GM18520 (cell line): ENCODE measurements at regions not wholly inside any gene's neighbourhood (a gene's known extent, or its start where the extent isn't known, plus 50 kb on each side); places are given as distances from the start of the nearest gene placed in this dataset.

Source experiments
- ATAC-seq: cut with Tn5 transposase; IDR thresholded peaks from one replicate; pipeline ENCODE4 v1.9.1; 2021; ENCODE audit not compliant: unreplicated experiment

DNA sequence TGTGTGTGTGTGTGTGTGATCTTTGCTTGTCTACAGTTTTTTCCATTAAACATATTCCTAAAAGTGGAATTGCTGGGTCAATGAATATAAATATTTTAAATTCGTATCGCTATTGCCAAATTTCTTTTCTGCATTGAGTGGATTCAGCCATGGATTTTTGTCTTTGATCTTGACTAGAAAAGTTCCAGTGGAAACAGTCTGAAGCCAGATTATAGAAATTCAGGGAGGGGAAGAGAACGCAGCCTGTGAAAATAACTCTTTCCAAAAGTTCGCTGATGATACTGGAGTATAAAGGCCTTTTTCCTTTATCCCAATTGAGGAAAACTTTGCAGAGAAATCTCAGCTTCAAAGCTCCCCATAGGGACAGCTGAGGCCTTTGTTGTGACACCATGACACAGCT lies 292.3 kb upstream of the CD180 start:
- no peak for ATAC-seq

DNA sequence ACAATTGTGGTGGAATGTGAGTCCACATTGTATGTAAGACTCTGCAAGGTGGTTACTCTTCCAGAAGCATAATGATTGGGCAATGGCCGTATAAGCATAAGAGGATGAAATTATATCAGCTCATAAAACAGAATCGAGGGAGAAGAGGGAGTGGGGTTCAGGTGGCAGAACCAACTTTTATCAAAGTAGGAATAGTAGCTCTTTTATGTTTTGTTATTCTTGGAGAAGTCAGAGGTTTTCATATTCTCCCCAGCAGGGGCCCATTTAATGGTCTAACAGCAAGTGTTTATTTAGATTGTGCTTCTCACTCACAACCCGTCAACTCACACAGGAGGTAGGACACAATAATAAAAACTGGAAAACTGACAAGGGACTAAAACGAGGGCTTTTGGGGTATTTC lies 291.3 kb upstream of the CD180 start:
- no peak for ATAC-seq

DNA sequence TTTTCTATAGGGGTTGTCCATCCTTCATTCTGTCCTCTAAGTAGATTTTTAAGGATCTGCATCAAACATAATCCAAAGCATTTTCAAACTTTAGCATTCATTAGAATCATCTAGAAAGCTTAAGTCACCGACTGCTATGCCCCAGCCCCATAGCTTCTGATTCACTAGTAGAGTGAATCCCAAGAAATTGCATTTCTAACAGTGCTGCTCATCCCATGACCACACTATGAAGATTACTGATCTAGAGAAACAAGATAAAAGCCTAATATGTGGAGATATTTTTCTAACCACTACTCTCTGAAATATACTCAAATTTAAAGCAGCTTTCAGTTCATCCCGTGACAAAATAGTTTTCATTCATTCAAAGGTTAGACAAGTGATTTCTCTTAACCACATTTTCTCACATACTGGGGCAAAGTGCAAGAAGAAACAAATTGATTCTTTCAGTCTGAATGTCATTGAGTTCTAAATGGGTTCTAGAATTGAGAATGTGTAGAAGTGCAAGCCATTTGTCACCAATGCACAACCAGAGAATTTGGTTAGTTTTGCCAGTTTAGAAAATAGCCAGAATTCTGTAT lies 286.9 kb upstream of the CD180 start:
- ATAC-seq, result no peak

DNA sequence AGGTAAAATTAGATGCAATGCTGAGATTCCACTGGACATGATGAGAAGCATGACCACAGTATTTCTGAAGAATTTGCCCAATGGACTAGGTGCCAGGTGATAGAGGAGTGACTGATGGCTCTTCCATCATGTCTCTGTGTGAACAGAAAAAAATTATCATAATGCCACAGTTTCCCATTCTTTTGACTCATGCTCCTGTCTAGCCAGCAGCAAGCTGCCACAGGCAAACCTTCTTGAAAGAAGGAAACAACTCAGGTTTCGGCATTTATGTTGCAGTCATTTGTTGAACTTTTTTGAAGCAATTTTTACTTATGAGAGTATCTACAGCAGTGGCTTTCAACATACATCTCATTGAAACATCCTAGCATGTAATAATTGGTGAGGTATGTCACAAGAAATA lies 284.8 kb upstream of the CD180 start:
- no peak for ATAC-seq

DNA sequence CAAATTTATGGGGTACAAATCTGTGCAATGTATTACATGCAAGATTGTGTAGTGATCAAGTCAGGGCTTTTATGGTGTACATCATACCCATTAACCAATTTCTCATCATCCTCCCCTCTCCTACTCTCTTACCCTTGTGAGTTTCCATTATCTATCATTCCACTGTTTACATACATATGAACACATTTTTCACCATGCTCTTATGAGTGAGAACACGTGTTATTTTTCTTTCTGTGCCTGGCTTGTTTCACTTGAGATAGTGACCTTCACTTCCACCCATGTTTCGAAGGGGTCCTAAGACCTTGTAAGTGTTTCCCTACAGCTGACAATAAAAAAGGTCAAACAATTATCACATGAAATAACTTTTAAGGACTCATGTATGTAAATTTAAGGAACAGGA lies 281.7 kb upstream of the CD180 start:
- ATAC-seq, result no peak

DNA sequence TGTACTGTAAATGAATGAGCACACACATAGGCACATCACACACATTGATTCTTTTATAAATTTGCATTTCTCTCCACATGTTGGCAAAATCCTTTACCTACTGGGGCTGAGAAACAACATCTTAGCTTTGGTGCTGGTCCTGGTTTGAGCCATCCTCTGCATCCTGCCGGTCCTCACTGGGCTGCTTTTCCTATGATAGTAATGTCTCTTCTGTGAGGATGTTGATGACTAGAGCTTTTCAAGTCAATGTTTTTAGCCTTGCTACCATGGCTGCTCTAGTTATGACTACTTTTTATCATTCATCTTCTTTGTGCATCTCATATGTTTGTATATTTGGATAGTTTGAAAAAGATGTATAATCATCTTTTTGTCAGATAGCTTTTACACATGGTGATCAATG lies 280.4 kb upstream of the CD180 start:
- ATAC-seq, result no peak

DNA sequence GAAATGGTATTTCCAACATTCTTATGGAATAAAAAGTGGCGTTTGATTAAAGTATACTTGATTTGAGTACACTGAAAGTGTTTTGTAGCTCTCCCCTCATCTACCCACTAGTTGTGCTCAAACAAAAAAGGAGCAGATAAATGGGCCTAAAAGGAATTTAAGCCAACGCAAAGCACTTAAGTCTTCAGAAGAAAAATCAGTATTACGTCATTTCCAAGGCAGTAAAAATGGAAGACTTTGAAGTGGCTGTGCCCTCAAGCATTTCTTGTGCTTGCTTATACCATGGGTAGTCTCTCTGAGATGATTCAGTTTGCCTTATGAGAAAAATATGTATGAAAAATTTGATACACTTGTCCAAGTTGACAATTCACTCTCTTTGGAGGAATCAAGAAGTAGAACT lies 279.9 kb upstream of the CD180 start:
- no peak for ATAC-seq

DNA sequence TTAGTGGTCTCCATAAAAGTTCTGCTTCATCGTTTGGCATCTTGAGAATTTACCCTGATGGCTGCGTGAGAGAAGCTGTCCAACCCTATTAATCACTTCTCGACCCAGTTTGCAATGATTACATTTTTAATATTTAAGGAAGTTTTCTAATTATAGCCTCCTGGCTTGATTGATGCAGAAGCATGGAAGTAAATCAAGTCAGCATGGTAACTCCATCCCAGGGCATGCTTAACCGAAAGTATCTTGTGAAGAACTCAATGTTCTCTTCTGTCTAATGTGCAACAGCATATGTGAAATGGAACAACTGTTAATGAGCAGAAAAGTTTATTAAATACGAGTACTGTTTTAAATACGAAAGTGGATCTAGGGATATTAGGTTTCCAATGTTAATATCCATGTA lies 278.9 kb upstream of the CD180 start:
- no peak for ATAC-seq

DNA sequence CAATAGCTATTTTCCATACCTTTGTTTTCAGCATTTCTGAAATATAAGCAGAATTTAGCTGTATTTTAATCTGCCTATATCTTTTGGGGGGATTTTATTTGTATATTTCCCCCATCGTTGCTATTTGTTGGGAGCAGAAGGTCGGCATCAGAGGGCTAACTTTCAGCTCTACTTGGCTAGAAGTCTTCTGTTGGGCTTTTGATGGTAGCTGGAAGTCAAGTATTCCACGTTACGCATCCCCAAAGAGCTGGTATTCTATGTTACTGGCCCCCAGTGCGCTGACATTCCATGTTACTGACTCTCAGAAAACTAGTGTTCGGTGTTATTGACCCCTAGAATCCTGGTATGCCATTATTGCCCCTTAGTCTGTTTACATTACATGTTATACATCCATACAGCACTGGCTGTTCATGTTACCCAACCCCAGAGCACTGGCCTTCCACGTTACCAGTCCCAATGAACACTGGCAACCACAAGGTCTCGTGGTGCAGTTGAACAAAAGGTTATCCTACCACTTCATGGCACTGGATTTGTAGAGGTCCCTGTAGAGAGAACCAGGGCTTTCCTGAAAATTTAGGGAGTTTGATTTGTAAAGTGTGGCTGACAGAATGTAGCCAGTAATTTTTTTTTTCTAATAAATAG lies 278.1 kb upstream of the CD180 start:
- no peak for ATAC-seq

DNA sequence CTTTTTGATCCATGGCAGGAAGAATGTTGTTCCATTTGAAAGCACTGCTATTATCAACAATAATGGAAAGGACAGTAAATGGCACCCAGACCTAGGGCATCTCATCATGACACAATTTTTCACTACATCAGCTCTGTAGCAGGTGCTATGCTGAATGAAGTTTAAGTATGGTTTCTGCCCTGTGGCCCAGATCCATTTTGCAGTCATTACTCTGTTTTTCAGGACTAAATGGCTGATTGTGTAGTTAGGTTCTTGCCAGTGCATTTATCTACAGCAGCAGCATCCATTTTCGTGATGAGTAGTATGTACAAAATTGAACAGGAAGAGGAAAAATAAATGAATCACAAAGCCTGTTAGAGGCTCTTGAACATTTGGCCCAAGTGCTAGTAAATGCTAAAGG lies 270.5 kb upstream of the CD180 start:
- no peak for ATAC-seq

DNA sequence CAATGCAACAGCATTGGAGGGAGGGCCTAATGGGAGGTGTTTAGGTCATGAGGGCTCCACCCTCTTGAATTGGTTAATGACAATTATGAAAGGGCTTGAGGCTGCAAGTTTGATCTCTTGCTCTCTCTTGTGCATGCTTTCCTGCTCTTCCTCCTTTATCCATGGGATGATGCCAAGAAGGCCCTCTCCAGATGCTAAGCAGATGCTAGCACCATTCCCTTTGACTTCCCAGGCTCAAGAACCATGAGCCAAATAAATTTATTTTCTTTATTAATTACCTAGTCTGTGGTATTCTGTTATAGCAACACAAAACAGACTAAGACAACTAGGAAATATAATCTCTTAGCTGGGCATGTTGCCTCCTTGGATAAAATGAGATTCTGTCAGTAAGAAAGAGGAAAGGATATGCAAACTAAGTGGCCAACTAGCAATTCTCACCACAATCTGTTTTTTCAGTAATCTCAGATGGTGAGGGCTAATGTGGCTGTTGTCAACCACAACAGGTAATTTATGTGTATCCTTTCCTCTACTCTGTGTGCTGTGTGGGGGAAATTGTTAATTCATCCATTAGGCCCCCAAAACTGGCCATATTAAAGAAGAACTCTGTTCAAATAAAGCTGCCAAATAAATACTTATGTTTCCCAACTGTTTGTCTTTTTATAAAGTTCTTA lies 269.1 kb upstream of the CD180 start:
- ATAC-seq, result no peak

DNA sequence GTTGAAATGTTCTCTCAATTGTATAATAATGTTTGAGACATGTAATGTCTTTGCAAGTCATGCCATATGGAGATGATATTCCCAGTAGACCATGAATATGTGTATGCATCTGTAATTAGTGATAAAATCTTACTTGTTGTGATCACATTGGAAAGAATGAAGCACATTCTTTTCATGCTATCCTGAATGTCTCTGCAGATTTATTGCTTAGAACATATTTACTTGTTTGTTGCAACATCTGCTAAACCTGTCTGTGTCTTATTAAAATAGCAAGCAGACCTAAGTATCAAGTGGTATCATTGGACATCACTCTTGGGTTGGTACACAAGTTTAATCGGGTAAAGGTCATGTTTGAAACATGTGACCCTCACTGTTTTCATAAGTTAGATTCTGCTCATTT lies 265.5 kb upstream of the CD180 start:
- no peak for ATAC-seq

DNA sequence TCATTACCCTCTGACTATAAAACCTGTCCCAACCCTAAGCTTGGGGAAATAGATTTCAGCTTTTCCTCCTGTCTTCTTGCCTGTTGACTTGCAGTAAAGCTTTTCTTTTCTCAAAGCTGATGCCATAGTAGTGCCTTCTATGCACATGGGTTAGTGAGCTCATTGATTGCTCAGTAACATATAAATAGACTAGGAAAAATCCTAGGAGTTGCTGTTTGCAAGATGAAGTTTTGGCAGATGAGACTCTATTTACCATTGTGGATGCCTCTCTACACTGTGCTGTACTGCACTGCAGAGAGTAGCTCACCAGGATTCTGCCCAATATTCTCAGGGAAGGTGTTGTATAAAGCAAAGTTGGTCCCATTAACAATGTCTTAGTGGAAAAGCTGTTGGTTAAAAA lies 262.7 kb upstream of the CD180 start:
- no peak for ATAC-seq

DNA sequence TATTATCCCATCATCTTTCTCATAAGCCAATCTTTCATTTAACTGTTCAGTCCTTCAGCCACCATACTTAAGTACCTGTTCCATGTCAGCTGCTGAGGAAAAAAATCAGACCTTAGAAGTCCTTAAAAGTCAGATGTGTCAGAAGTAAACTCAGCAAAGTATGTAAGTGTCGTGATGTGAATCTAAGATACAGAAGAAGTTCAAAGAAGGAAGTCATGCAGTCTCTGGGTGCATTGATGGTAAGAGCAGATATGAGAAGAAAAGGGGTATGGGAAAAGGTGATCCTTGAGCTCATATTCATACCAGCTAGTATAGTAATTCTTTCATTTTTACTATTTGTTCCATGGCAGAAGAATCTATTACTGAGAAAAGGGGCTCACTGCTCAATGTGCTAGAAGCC lies 259.4 kb upstream of the CD180 start:
- ATAC-seq, result no peak

DNA sequence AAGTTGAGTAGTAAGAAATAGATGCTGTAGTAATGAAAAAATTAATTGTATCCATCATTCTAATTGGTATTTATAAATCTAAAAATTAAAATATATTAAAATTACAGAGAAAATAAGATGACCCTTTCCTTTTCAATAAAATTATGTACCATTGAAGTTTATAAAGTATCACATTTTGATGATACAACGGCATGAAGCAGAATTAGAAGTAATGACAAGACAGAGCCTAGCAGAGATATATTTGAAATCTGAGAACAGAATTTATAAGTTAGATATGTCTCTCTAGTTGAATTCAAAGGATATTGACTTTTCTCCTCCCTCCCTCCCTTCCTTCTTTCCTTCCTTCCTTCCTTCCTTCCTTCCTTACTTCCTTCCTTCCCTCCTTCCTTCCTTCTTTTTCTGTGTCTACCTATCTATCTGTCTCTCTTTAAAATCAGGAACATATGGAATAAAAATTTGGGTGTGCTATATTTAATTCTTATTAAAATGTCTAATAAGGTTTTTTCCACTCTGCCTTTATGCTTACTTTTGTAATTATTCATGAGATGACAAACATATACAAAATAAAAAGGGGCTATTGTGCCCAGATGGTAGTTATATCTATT lies 258.5 kb upstream of the CD180 start:
- ATAC-seq, result no peak

DNA sequence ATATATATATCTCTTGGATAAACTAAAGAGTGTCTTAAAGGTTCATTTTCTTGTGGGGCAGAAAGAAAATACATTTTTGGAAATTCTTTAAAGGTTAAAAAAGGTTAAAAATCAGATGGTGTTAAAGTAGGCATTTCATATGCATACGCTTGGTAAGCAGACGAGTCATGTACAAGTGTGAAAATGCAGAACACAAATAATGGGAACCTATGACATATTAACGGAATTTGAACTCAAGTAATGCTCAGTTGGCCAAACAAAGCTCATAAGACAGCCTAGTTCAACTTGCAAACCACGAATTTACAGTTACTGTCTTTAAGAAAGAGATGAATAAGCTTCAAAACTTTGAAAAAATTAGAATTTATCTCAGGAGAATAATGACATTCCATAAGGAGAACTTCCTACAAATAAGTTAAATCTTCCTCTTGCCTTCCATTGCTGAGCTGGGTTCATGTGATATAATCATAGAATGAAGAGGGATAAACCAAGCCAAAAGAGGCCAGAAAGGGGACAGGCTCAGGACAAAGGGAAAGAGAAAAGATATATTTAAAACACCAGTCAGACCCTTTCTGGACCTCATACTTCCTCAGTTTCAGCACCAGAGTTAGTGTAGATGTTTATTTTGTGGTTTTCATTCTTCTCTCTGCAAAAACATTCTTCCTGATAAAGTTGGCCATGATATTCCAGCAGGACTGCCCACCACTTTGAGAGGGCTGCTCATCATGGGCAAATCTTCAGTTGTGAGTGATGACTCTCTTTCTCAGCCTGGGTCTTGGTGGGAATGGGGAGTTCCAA lies 256.7 kb upstream of the CD180 start:
- ATAC-seq, result no peak

DNA sequence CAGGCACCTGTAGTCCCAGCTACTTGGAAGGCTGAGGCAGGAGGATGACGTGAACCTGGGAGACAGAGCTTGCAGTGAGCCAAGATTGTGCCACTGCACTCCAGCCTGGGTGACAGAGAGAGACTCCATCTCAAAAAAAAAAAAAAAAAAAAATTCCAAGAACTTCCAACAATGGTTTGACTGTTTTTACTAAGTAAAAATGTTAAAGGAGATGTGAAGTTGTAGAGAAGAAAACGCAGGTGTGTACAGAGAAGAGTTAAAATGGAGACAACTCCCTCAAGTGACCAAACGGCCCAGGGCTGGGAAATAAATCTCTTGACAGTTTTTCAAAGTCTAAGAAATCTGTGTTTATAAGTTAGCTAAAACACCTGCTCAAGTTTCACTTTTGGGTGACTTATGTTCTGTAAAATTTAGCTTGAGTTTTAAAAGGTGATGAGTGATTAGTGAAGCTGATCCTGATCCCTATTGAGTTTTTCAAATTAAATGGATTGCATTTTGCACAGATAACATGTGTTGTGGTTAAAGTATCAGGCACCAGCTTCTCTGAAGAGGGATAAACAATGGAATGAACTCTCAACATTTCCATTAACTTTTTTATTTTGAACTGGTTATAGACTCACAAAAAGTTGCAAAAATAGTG lies 255.2 kb upstream of the CD180 start:
- no peak for ATAC-seq

DNA sequence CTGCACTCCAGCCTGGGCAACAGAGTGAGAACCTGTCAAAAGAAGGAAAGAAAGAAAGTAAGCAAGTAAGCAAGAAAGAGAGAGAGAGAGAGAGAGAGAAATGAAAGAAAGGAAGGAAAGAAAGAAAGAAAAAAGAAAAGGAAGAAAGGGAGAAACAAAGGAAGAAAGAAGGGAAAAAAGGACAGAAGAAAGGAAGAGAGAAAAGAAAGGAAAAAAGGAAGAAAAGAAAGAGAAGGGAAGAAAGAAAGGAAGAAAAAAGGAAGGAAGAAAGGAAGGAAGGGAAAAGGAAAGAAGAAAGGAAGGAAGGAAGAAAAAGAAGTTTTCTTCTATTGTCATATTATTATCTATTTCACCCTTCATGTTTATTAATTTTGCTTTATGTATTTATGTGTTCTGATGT lies 251.1 kb upstream of the CD180 start:
- ATAC-seq, result no peak

DNA sequence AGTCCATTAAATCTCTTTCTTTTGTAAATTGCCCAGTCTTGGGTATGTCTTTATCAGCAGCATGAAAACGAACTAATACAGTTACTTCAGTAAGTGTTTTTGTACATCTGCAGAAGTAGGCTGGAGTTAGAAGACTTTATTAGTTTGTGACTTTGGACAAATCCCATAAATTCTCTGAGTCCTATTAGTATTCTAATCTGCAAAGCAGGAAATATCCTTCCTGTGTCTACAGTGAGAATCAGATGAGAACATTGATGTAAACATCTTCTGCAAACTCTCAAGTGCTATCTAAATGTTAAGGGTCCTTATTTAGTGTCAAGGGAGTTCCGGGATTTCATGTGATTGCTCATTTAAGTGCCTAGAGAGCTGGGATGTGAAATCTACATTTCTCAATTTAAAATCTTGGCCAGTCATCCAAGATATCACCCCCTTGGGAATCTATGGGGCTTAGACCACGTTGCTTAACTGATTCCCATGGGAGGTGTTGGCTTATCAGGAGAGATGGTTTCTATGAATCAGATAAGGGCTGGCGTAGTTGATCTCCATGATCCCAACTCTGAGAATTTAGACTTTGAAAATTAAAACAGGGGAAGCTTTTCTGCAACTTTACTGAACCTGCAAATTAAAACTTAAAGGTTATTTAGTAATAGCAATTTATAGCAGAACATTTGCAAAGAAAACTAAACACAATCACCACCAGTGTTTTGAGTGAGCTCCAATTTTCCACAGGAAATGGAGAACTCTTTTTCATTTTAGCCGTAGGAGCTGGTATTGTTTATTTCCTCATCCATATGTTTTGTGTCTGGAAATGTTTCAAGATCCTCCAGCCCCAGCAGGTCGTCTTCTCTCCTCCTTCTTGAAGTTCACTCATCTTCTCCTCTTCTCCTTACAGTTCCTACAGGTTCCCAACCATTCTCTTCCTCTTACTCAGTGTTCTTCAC lies 241.6 kb upstream of the CD180 start:
- ATAC-seq, result no peak

DNA sequence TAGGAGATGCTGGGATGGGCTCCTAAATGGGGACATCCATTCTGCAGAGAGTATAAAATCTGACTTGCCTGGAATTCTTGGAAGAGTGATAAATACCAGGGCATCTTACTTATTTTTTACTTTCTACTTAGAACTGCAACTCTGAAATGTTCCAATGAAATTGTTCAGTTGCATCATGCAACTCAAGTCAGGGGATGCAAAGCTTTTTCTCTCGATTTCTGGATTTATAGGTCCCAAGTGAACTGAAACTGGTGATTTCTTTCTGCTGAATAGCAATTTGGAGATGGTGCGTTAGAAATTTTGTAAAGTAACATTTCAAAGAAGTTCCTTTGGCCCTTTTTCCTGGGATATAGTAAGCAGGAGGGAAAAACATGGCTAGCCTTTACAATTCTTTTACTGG lies 238.4 kb upstream of the CD180 start:
- ATAC-seq, result no peak
